IMR-90 (cell line): ENCODE measurements at regions not wholly inside any gene's neighbourhood (a gene's known extent, or its start where the extent isn't known, plus 50 kb on each side); places are given as distances from the start of the nearest gene placed in this dataset.

ENCODE experiments used
- CEBPB ChIP-seq: IDR thresholded peaks from 2 replicates; pipeline ENCODE4 v1.6.1; 2012; ENCODE audit warnings: low read depth, low read length, improper control_type of control experiment
- CTCF ChIP-seq: conservative IDR thresholded peaks from 2 replicates; pipeline ENCODE4 v1.5.1; 2012; ENCODE audit warnings: mild to moderate bottlenecking, low read depth, low read length, improper control_type of control experiment
- MAFK ChIP-seq: IDR thresholded peaks from 2 replicates; pipeline ENCODE4 v1.6.1; 2012; ENCODE audit warnings: low read depth, low read length, improper control_type of control experiment
- MXI1 ChIP-seq: IDR thresholded peaks from 2 replicates; pipeline ENCODE4 v1.6.1; 2012; ENCODE audit warnings: low read depth, mild to moderate bottlenecking, low read length, moderate library complexity, borderline replicate concordance
- POLR2A ChIP-seq: IDR thresholded peaks from 2 replicates; pipeline ENCODE4 v1.6.1; 2012; ENCODE audit warnings: mild to moderate bottlenecking, low read depth, low read length
- RFX5 ChIP-seq: IDR thresholded peaks from 2 replicates; pipeline ENCODE4 v1.8.0; 2012; ENCODE audit warnings: low read depth, mild to moderate bottlenecking, low read length, moderate library complexity
- USF2 ChIP-seq: fragments of 150-350 bp; IDR thresholded peaks from 2 replicates; pipeline ENCODE4 v1.6.1; 2017; ENCODE audit warnings: mild to moderate bottlenecking, antibody characterized with exemption, low read length, low read depth

DNA sequence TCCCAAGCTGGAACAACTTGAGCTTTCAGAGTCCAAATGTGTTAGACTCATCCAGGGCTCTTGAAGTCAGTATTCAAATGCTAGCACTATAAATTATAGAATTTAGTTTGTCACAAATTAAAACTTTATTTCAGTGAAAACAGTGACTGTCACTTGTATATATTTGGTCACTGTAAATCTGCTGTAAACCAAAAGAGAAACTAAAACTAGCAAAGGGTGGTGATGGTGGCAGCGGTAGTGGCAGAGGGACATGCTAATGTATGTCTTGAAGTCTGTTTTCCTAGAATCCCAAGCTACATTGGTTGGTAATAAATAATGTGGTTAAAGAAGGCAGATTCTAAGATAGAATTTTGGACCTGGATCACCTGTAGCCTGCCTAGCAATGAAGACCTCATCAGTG, 140.4 kb upstream of the CENPW start:
- TF ChIP-seq MXI1 (no peak), CTCF (no peak), POLR2A (no peak), CEBPB (no peak), RFX5 (no peak), USF2 (no peak), MAFK (no peak)
